Sigmoid colon (tissue), 3 donors: ENCODE measurements at regions not wholly inside any gene's neighbourhood (a gene's known extent, or its start where the extent isn't known, plus 50 kb on each side); places are given as distances from the start of the nearest gene placed in this dataset.

Experiments
- POLR2A ChIP-seq, 2 donors: fragments of 450-650 bp; IDR thresholded peaks; one replicate each; pipeline ENCODE4 v1.6.1; 2016; ENCODE audit warnings: antibody characterized with exemption in 2 of 2, mild to moderate bottlenecking in 2 of 2, moderate library complexity in 2 of 2
- TF ChIP-seq, protein P1 (sequence below), 4 experiments: fragments of 450-650 bp in 3 of 4; fragments of 200-600 bp in 1 of 4; IDR thresholded peaks; one replicate each; pipeline ENCODE4 v1.5.1; 2016 to 2019; ENCODE audit warnings: antibody characterized with exemption in 4 of 4, mild to moderate bottlenecking in 3 of 4, moderate library complexity in 2 of 4

DNA sequence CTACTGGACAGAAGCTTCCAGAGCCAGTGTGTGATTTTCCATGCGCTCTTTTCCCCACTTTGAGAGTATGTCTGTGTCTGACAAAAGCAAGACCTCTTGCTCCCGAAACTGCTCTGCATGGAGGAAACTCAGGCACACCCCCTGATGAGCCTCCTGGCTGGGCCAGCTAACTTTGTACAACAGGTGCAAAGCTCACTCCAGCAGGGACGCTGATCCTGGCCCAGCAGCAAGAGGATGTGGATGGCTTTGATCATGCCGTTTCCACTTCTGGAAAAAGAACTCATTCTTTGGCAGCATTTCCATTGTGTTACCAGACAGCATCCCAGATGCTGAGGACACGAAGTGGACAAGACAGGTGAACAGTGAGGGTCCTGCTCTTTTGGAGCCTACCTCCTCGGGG lies 103.1 kb downstream of the TLR5 start:
- TF ChIP-seq, protein P1, sequence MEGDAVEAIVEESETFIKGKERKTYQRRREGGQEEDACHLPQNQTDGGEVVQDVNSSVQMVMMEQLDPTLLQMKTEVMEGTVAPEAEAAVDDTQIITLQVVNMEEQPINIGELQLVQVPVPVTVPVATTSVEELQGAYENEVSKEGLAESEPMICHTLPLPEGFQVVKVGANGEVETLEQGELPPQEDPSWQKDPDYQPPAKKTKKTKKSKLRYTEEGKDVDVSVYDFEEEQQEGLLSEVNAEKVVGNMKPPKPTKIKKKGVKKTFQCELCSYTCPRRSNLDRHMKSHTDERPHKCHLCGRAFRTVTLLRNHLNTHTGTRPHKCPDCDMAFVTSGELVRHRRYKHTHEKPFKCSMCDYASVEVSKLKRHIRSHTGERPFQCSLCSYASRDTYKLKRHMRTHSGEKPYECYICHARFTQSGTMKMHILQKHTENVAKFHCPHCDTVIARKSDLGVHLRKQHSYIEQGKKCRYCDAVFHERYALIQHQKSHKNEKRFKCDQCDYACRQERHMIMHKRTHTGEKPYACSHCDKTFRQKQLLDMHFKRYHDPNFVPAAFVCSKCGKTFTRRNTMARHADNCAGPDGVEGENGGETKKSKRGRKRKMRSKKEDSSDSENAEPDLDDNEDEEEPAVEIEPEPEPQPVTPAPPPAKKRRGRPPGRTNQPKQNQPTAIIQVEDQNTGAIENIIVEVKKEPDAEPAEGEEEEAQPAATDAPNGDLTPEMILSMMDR (IDR thresholded peaks at IDR 0.05): no peak
- no peak for TF ChIP-seq POLR2A (IDR thresholded peaks at IDR 0.05)
